ENCODE measurements at regions not wholly inside any gene's neighbourhood (a gene's known extent, or its start where the extent isn't known, plus 50 kb on each side); places are given as distances from the start of the nearest gene placed in this dataset.

DNA sequence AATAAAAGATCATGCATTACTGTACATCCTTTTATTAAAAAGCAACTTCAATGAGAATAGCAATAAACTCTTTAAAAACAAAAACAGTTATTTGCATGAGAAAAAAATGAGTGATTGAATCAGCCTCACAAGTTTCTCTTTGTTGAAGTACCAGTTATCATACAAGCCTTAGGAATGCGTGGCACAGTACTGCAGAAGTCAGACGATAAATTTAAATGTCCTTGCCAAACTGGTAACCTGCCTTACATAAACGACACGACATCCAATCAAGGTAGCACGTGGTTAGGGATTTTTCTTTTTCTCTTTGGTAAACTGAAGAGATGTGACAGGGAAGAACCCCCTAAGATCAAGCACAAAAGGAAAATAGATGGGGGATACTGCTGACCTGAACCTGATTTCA is 251.0 kb downstream of the KLF12 start:
- Histone ChIP-seq H3K9ac (ENCODE audit: insufficient read depth, low read length, poor library complexity, severe bottlenecking) (no peak overlapping the region), H3K79me2 (ENCODE audit: insufficient read depth, low read length) (no peaks in the 10 kb centered on the region), H3K27ac (ENCODE audit: low read depth in 1 of 2, low read length in 2 of 2) (no peak overlapping the region), H3K4me3 (replicated peaks in 1 of 3; ENCODE audit: low read depth in 2 of 3, low read length in 3 of 3) (no peak overlapping the region), H4K20me1 (ENCODE audit: insufficient read depth, low read length) (no peaks in the 10 kb centered on the region), H3K9me3 (replicated peaks in 1 of 2; ENCODE audit: control insufficient read depth in 1 of 2, insufficient read depth in 1 of 2, low read length in 2 of 2) (peaks cover 0 to 3% of the 10 kb centered on the region in 2 donors), H2AFZ (ENCODE audit: insufficient read depth, low read depth, low read length, poor library complexity, severe bottlenecking) (no peak overlapping the region), H3K27me3 (ENCODE audit: control insufficient read depth in 2 of 2, insufficient read depth in 2 of 2, low read length in 2 of 2) (no peaks in the 10 kb centered on the region), H3K4me2 (replicated peaks; ENCODE audit: extremely low read depth, low read length, poor library complexity, severe bottlenecking) (no peak overlapping the region), H3K36me3 (replicated peaks in 1 of 2; ENCODE audit: control insufficient read depth in 1 of 2, insufficient read depth in 2 of 2, low read length in 2 of 2) (no peaks in the 10 kb centered on the region), H3K4me1 (ENCODE audit: control insufficient read depth in 1 of 2, insufficient read depth in 2 of 2, low read length in 2 of 2) (no peaks in the 10 kb centered on the region)
- TF ChIP-seq, protein P1, sequence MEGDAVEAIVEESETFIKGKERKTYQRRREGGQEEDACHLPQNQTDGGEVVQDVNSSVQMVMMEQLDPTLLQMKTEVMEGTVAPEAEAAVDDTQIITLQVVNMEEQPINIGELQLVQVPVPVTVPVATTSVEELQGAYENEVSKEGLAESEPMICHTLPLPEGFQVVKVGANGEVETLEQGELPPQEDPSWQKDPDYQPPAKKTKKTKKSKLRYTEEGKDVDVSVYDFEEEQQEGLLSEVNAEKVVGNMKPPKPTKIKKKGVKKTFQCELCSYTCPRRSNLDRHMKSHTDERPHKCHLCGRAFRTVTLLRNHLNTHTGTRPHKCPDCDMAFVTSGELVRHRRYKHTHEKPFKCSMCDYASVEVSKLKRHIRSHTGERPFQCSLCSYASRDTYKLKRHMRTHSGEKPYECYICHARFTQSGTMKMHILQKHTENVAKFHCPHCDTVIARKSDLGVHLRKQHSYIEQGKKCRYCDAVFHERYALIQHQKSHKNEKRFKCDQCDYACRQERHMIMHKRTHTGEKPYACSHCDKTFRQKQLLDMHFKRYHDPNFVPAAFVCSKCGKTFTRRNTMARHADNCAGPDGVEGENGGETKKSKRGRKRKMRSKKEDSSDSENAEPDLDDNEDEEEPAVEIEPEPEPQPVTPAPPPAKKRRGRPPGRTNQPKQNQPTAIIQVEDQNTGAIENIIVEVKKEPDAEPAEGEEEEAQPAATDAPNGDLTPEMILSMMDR (IDR thresholded peaks at IDR 0.05), result no peak
- no peak overlapping the region for H3K4me3 Mint-ChIP-seq
- DNase-seq, result no peak
- no peaks in the 10 kb centered on the region for H3K36me3 Mint-ChIP-seq
- H3K9me3 Mint-ChIP-seq, result peaks cover 0 to 12% (median 7%) of the 10 kb centered on the region in 7 donors
- H3K27me3 Mint-ChIP-seq (ENCODE audit: low read depth in 3 of 3), result no peaks in the 10 kb centered on the region
- no peak overlapping the region for H3K27ac Mint-ChIP-seq
- no peaks in the 10 kb centered on the region for H3K4me1 Mint-ChIP-seq
- intact Hi-C loops (cut with micrococcal nuclease), result no loop called here
- 100% methylated on average over 4 of the region's 5 CpGs for WGBS (ENCODE audit: insufficient coverage)

DNA sequence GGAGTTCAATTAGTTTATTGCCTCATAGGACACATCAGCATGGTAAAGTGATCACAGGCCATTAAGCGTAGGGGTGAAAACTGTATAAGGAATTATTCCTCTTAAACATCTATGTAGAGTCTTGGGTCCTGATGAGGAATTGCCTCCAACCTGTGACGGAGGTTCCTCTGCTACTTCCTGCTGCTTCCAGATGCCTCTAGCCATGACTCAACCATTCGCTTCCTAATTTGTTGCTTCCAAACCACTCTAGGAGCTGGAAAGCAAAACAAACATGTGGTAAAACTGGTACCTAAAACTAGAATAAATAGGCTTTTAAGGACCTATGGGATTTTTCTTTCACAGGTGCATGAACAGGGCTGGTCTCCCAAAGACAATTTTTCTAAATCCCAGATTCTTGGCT is 253.8 kb downstream of the KLF12 start:
- Mint-ChIP-seq H3K27ac (no peak overlapping the region), H3K4me1 (no peaks in the 10 kb centered on the region)

More for the DNA sequence above, 253.8 kb downstream of the KLF12 start:
- Mint-ChIP-seq H3K36me3 (no peaks in the 10 kb centered on the region), H3K4me3 (no peak overlapping the region), H3K27me3 (ENCODE audit: low read depth in 3 of 3) (no peaks in the 10 kb centered on the region), H3K9me3 (peaks cover 1 to 5% (median 3%) of the 10 kb centered on the region in 7 donors)
- no peaks in the 10 kb centered on the region for H3K27me3 ChIP-seq (ENCODE audit: control insufficient read depth in 2 of 2, insufficient read depth in 2 of 2, low read length in 2 of 2)
- WGBS (ENCODE audit: insufficient coverage), result no CpG with 5 or more reads among the region's 3 CpGs
- no peak overlapping the region for H3K4me2 ChIP-seq (replicated peaks; ENCODE audit: extremely low read depth, low read length, poor library complexity, severe bottlenecking)
- H3K36me3 ChIP-seq (replicated peaks in 1 of 2; ENCODE audit: control insufficient read depth in 1 of 2, insufficient read depth in 2 of 2, low read length in 2 of 2), result no peaks in the 10 kb centered on the region
- no peak overlapping the region for H3K27ac ChIP-seq (ENCODE audit: low read depth in 1 of 2, low read length in 2 of 2)
- no peak overlapping the region for H3K9ac ChIP-seq (ENCODE audit: insufficient read depth, low read length, poor library complexity, severe bottlenecking)
- intact Hi-C loops (cut with micrococcal nuclease), result no loop called here
- no peak overlapping the region for H3K4me3 ChIP-seq (replicated peaks in 1 of 3; ENCODE audit: low read depth in 2 of 3, low read length in 3 of 3)
- no peaks in the 10 kb centered on the region for H3K4me1 ChIP-seq (ENCODE audit: control insufficient read depth in 1 of 2, insufficient read depth in 2 of 2, low read length in 2 of 2)
- no peak overlapping the region for H2AFZ ChIP-seq (ENCODE audit: insufficient read depth, low read depth, low read length, poor library complexity, severe bottlenecking)
- no peaks in the 10 kb centered on the region for H3K79me2 ChIP-seq (ENCODE audit: insufficient read depth, low read length)
- no peaks in the 10 kb centered on the region for H3K9me3 ChIP-seq (replicated peaks in 1 of 2; ENCODE audit: control insufficient read depth in 1 of 2, insufficient read depth in 1 of 2, low read length in 2 of 2)
- H4K20me1 ChIP-seq (ENCODE audit: insufficient read depth, low read length), result no peaks in the 10 kb centered on the region
- TF ChIP-seq, protein P1 (IDR thresholded peaks at IDR 0.05), result no peak
- DNase-seq, result no peak

All from CD14-positive monocyte (primary cell).